ENCODE measurements at regions not wholly inside any gene's neighbourhood (a gene's known extent, or its start where the extent isn't known, plus 50 kb on each side); places are given as distances from the start of the nearest gene placed in this dataset.
A peak's percentile ranks its signal among the peaks of the same experiment; 100 is the strongest.

GRCh38 chr4:81989202-81989601 lies 384.6 kb downstream of the HNRNPD start:
- TF ChIP-seq CTCF (IDR thresholded peaks at IDR 0.05; ENCODE audit: insufficient read depth in 1 of 2, low read depth in 1 of 2, low read length in 1 of 2, severe bottlenecking in 1 of 2, unreplicated experiment in 1 of 2): no peak
- Mint-ChIP-seq H3K27ac (ENCODE audit: unreplicated experiment) (peak overlapping the region; percentile 48), H3K36me3 (ENCODE audit: insufficient read depth, unreplicated experiment) (no peaks in the 10 kb centered on the region), H3K4me3 (ENCODE audit: unreplicated experiment) (peak overlapping the region; percentile 53), H3K4me1 (ENCODE audit: low read depth, unreplicated experiment) (peaks cover 21% of the 10 kb centered on the region), H3K27me3 (ENCODE audit: insufficient read depth, unreplicated experiment) (no peaks in the 10 kb centered on the region), H3K9me3 (ENCODE audit: unreplicated experiment) (no peaks in the 10 kb centered on the region)
- H3K4me1 ChIP-seq: peaks cover 35% of the 10 kb centered on the region
- ChIA-PET POLR2A (interaction anchor here (1.8 kb wide), 1 partner anchor 37 kb away, joined by 5 read pairs; no protein-coding TSS in a partner anchor), CTCF (no interaction called here)
- H3K4me3 ChIP-seq (ENCODE audit: low read depth, low read length): no peak overlapping the region
- intact Hi-C loops (cut with micrococcal nuclease; ENCODE audit: unreplicated experiment): loop anchor here (2.0 to 5.0 kb wide), 2 partner anchors 37 to 54 kb away; no protein-coding TSS in a partner anchor
- no TSS peak for BruUV-seq (replicated peaks)
- no peaks in the 10 kb centered on the region for H3K9me3 ChIP-seq
- H3K27me3 ChIP-seq (replicated peaks; ENCODE audit: control insufficient read depth, insufficient read depth, low read length): no peaks in the 10 kb centered on the region
- peak; percentile 29 to 62 for DNase-seq
- H3K36me3 ChIP-seq (ENCODE audit: control insufficient read depth, insufficient read depth, low read length): no peaks in the 10 kb centered on the region

GRCh38 chr4:81988178-81988577 lies 385.6 kb downstream of the HNRNPD start:
- no peak for TF ChIP-seq CTCF (IDR thresholded peaks at IDR 0.05; ENCODE audit: insufficient read depth in 1 of 2, low read depth in 1 of 2, low read length in 1 of 2, severe bottlenecking in 1 of 2, unreplicated experiment in 1 of 2)
- Mint-ChIP-seq H3K27ac (ENCODE audit: unreplicated experiment) (peak overlapping the region; percentile 17), H3K4me1 (ENCODE audit: low read depth, unreplicated experiment) (peaks cover 21% of the 10 kb centered on the region), H3K36me3 (ENCODE audit: insufficient read depth, unreplicated experiment) (no peaks in the 10 kb centered on the region), H3K4me3 (ENCODE audit: unreplicated experiment) (no peak overlapping the region), H3K9me3 (ENCODE audit: unreplicated experiment) (no peaks in the 10 kb centered on the region), H3K27me3 (ENCODE audit: insufficient read depth, unreplicated experiment) (no peaks in the 10 kb centered on the region)
- no peaks in the 10 kb centered on the region for H3K36me3 ChIP-seq (ENCODE audit: control insufficient read depth, insufficient read depth, low read length)
- DNase-seq: no peak
- ChIA-PET CTCF (no interaction called here), POLR2A (interaction anchor here (1.8 kb wide), 1 partner anchor 36 kb away, joined by 5 read pairs; no protein-coding TSS in a partner anchor)
- no peak overlapping the region for H3K4me3 ChIP-seq (ENCODE audit: low read depth, low read length)
- intact Hi-C loops (cut with micrococcal nuclease; ENCODE audit: unreplicated experiment): loop anchor here (2.0 to 5.0 kb wide), 2 partner anchors 36 to 55 kb away; no protein-coding TSS in a partner anchor
- no peaks in the 10 kb centered on the region for H3K9me3 ChIP-seq
- H3K4me1 ChIP-seq: peaks cover 35% of the 10 kb centered on the region
- H3K27me3 ChIP-seq (replicated peaks; ENCODE audit: control insufficient read depth, insufficient read depth, low read length): no peaks in the 10 kb centered on the region
- BruUV-seq (replicated peaks): no TSS peak

GRCh38 chr4:81984746-81985145 lies 389.0 kb downstream of the HNRNPD start:
- Histone ChIP-seq H3K4me3 (ENCODE audit: low read depth, low read length) (no peak overlapping the region), H3K9me3 (no peaks in the 10 kb centered on the region), H3K27me3 (replicated peaks; ENCODE audit: control insufficient read depth, insufficient read depth, low read length) (no peaks in the 10 kb centered on the region), H3K36me3 (ENCODE audit: control insufficient read depth, insufficient read depth, low read length) (no peaks in the 10 kb centered on the region), H3K4me1 (peaks cover 21% of the 10 kb centered on the region)
- BruUV-seq (replicated peaks): no TSS peak
- H3K4me1 Mint-ChIP-seq (ENCODE audit: low read depth, unreplicated experiment): peaks cover 9% of the 10 kb centered on the region
- no peak for TF ChIP-seq CTCF (IDR thresholded peaks at IDR 0.05; ENCODE audit: insufficient read depth in 1 of 2, low read depth in 1 of 2, low read length in 1 of 2, severe bottlenecking in 1 of 2, unreplicated experiment in 1 of 2)
- intact Hi-C loops (cut with micrococcal nuclease; ENCODE audit: unreplicated experiment): loop anchor here (5.0 kb wide), 1 partner anchor 32 kb away; no protein-coding TSS in a partner anchor
- H3K27me3 Mint-ChIP-seq (ENCODE audit: insufficient read depth, unreplicated experiment): no peaks in the 10 kb centered on the region
- DNase-seq: no peak
- H3K27ac Mint-ChIP-seq (ENCODE audit: unreplicated experiment): no peak overlapping the region
- H3K9me3 Mint-ChIP-seq (ENCODE audit: unreplicated experiment): no peaks in the 10 kb centered on the region
- H3K4me3 Mint-ChIP-seq (ENCODE audit: unreplicated experiment): no peak overlapping the region
- ChIA-PET POLR2A (no interaction called here), CTCF (no interaction called here)
- no peaks in the 10 kb centered on the region for H3K36me3 Mint-ChIP-seq (ENCODE audit: insufficient read depth, unreplicated experiment)

All from Caco-2 (cell line).